AG09319 (cell line): ENCODE measurements at regions not wholly inside any gene's neighbourhood (a gene's known extent, or its start where the extent isn't known, plus 50 kb on each side); places are given as distances from the start of the nearest gene placed in this dataset.
A peak's percentile ranks its signal among the peaks of the same experiment; 100 is the strongest.
"Not testable (repeated sequence)": the region's sequence is repeated elsewhere in the genome, so short reads cannot be mapped to it uniquely, and the experiment has no call there.

ENCODE experiments used
- DNase-seq: peaks from one replicate; pipeline ENCODE4 v3.0.0-alpha.2; 2010; ENCODE audit warnings: low read depth; ENCODE audit errors: extremely low read depth
- TF ChIP-seq, protein P1 (sequence below): IDR thresholded peaks from 2 replicates; pipeline ENCODE4 v1.5.1; 2011; ENCODE audit warnings: low read depth, mild to moderate bottlenecking, inconsistent platforms, low read length, moderate library complexity

- TF ChIP-seq, protein P1, sequence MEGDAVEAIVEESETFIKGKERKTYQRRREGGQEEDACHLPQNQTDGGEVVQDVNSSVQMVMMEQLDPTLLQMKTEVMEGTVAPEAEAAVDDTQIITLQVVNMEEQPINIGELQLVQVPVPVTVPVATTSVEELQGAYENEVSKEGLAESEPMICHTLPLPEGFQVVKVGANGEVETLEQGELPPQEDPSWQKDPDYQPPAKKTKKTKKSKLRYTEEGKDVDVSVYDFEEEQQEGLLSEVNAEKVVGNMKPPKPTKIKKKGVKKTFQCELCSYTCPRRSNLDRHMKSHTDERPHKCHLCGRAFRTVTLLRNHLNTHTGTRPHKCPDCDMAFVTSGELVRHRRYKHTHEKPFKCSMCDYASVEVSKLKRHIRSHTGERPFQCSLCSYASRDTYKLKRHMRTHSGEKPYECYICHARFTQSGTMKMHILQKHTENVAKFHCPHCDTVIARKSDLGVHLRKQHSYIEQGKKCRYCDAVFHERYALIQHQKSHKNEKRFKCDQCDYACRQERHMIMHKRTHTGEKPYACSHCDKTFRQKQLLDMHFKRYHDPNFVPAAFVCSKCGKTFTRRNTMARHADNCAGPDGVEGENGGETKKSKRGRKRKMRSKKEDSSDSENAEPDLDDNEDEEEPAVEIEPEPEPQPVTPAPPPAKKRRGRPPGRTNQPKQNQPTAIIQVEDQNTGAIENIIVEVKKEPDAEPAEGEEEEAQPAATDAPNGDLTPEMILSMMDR, result peak; percentile 46
- no peak for DNase-seq
Measured at GRCh38 chr11:7143908-7144307, 55.1 kb downstream of the RBMXL2 start.

- not testable (repeated sequence) for DNase-seq
Measured at GRCh38 chr11:7150104-7150503, 61.3 kb downstream of the RBMXL2 start.

DNA sequence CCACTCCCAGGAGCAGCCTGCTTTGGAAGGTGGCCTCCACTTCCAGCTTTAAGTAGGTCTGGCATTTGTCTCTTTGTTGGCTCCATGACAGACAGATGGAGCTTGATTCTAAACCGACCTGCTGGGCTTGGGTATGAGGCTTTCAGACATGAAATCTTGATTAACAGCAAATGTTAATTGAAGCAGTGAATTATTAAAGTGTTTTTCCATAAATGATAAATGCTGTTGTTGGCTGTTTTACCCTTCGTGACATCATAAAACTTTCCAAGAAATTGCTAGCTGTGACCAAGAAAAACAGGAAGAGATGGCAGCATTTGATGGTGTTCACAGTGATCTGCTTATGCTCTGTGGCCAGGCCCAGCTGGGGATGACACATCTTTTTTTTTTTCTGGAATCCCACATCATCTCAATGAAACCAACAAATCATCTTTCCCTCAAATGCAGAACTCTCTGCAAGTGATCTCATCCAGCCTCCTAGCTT lies 66.1 kb downstream of the RBMXL2 start:
- DNase-seq, result no peak
- TF ChIP-seq, protein P1, result no peak

DNA sequence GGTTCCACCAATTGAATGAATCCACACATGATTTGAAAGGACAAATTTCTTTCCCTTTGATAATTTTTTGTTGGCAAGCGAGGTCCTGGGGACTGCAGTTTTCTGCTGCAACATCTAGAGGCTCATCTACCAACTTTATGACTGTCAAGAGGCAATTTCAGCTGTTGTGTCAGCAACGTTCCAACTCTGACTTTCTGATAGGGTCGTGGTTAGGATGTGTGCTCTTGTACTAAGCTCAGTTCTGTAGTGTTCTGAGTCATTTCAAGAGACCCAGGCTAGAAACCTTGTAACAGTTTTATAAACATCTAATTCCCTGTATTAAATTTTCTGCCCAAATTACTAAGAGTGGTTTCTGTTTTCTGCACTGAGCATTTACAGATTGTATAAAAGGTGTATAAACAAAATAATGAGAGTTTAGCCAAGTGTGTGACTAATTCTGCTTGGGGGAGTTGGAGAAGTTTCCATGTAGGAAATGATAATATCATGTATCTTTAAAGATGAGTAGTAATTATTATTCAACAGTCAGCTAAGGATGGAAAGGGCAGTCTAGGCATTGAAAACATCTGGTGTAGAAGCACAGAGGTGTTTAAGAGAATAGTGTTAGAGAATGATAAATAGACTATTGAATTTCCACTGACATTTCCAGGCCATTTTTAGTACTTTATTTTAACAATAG lies 72.2 kb downstream of the RBMXL2 start:
- TF ChIP-seq, protein P1, result no peak
- no peak for DNase-seq

DNA sequence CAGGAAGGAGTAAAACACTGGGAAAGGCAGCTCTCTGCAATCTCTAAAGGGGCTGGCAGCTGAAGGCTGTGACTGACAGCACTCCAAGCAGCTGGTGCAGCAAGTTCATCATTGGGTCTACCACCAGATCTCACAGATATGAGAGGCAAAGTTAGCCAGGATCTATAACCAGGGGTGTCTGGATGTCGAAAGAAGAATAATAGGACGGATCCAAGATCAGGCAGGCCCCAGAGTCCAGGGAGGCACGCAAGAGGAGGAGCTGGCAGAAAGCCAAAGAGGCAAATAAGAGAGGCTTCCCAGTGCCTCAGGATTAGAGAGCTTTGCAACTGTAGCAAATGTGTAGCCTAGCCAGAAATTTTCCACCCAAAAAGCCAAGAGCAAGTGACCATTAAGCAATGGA lies 77.1 kb downstream of the RBMXL2 start:
- TF ChIP-seq, protein P1, result no peak
- no peak for DNase-seq

- DNase-seq, result no peak
- TF ChIP-seq, protein P1, result no peak
Measured at GRCh38 chr11:7167976-7168740, 79.4 kb downstream of the RBMXL2 start.

DNA sequence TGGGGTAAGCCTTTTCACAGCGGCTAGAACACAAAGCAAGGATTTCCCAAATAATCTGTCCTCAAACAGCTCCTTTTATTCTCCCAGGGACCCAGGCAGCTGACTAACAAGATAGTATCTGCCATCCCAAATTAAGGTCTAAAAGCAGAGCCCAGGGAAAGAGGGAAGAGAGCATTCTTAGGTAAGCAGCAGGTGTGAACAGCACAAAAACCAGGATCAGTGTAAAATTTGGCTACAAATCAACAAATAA lies 79.9 kb downstream of the RBMXL2 start:
- TF ChIP-seq, protein P1, result no peak
- DNase-seq, result no peak
